HG03159 (cell line): ENCODE measurements at regions not wholly inside any gene's neighbourhood (a gene's known extent, or its start where the extent isn't known, plus 50 kb on each side); places are given as distances from the start of the nearest gene placed in this dataset.
A peak's percentile ranks its signal among the peaks of the same experiment; 100 is the strongest.
"Not testable (repeated sequence)": the region's sequence is repeated elsewhere in the genome, so short reads cannot be mapped to it uniquely, and the experiment has no call there.

Experiments
- ATAC-seq: cut with Tn5 transposase; IDR thresholded peaks from one replicate; pipeline ENCODE4 v1.9.1; 2021; ENCODE audit warnings: mild to moderate bottlenecking, moderate library complexity; ENCODE audit not compliant: unreplicated experiment

GRCh38 chr11:93902921-93903320 is 52.5 kb upstream of the VSTM5 start:
- ATAC-seq = no peak

GRCh38 chr11:93903989-93904388 is 53.6 kb upstream of the VSTM5 start:
- no peak for ATAC-seq

GRCh38 chr11:93904716-93905115 is 54.3 kb upstream of the VSTM5 start:
- no peak for ATAC-seq

GRCh38 chr11:93905384-93905783 is 55.0 kb upstream of the VSTM5 start:
- ATAC-seq = no peak

GRCh38 chr11:93906486-93906885 is 56.1 kb upstream of the VSTM5 start:
- ATAC-seq = no peak

- ATAC-seq = no peak
Measured at GRCh38 chr11:93907901-93908300, 57.5 kb upstream of the VSTM5 start.

GRCh38 chr11:93908689-93909088 is 58.3 kb upstream of the VSTM5 start:
- no peak for ATAC-seq

- no peak for ATAC-seq
Measured at GRCh38 chr11:93917673-93918072, 67.3 kb upstream of the VSTM5 start.

GRCh38 chr11:93921695-93922468 is 71.5 kb upstream of the VSTM5 start:
- peak; percentile 80 for ATAC-seq

- no peak for ATAC-seq
Measured at GRCh38 chr11:93922830-93923229, 72.4 kb upstream of the VSTM5 start.

GRCh38 chr11:93926099-93926498 is 75.7 kb upstream of the VSTM5 start:
- ATAC-seq = not testable (repeated sequence)

- ATAC-seq = no peak
Measured at GRCh38 chr11:93929407-93929806, 79.0 kb upstream of the VSTM5 start.

GRCh38 chr11:93933230-93933629 is 82.8 kb upstream of the VSTM5 start:
- ATAC-seq = no peak

- ATAC-seq = no peak
Measured at GRCh38 chr11:93935826-93936225, 85.3 kb upstream of the HEPHL1 start.

- no peak for ATAC-seq
Measured at GRCh38 chr11:93936460-93936859, 84.7 kb upstream of the HEPHL1 start.

- no peak for ATAC-seq
Measured at GRCh38 chr11:93939084-93939760, 81.9 kb upstream of the HEPHL1 start.

GRCh38 chr11:93940395-93940794 is 80.8 kb upstream of the HEPHL1 start:
- ATAC-seq = no peak

GRCh38 chr11:93942176-93942575 is 79.0 kb upstream of the HEPHL1 start:
- ATAC-seq = no peak

- no peak for ATAC-seq
Measured at GRCh38 chr11:93945596-93945995, 75.6 kb upstream of the HEPHL1 start.

GRCh38 chr11:93952082-93952780 is 68.9 kb upstream of the HEPHL1 start:
- no peak for ATAC-seq

GRCh38 chr11:93957397-93957952 is 63.7 kb upstream of the HEPHL1 start:
- ATAC-seq = no peak

GRCh38 chr11:93958991-93959390 is 62.2 kb upstream of the HEPHL1 start:
- ATAC-seq = no peak
